Nephron progenitor cell (in vitro differentiated cells): ENCODE measurements at regions not wholly inside any gene's neighbourhood (a gene's known extent, or its start where the extent isn't known, plus 50 kb on each side); places are given as distances from the start of the nearest gene placed in this dataset.

Source experiments
- DNase-seq: peaks from one replicate; pipeline ENCODE4 v3.0.0; 2021
- H3K27ac Mint-ChIP-seq: 2 replicates; pipeline ENCODE4 v1.8.0; 2021; ENCODE audit warnings: mild to moderate bottlenecking, moderate library complexity, mixed read lengths
- H3K27me3 Mint-ChIP-seq: 2 replicates; pipeline ENCODE4 v1.8.0; 2021; ENCODE audit warnings: mild to moderate bottlenecking, low read depth, mixed read lengths; ENCODE audit not compliant: poor library complexity
- H3K36me3 Mint-ChIP-seq: 2 replicates; pipeline ENCODE4 v1.8.0; 2021; ENCODE audit warnings: low read depth, mixed read lengths
- H3K4me1 Mint-ChIP-seq: 2 replicates; pipeline ENCODE4 v1.8.0; 2021; ENCODE audit warnings: mixed read lengths
- H3K4me3 Mint-ChIP-seq: 2 replicates; pipeline ENCODE4 v1.8.0; 2021; ENCODE audit warnings: mild to moderate bottlenecking, moderate library complexity, mixed read lengths
- H3K9me3 Mint-ChIP-seq: 2 replicates; pipeline ENCODE4 v1.8.0; 2021; ENCODE audit warnings: mild to moderate bottlenecking, moderate library complexity, mixed read lengths
- TF ChIP-seq, protein P1 (sequence below): fragments of 200-600 bp; sonication (generic); IDR thresholded peaks from 2 replicates; pipeline ENCODE4 v1.5.0; 2021; ENCODE audit warnings: antibody characterized with exemption

- no peaks in the 10 kb centered on the region for H3K4me1 Mint-ChIP-seq
- DNase-seq: no peak
- H3K27ac Mint-ChIP-seq: no peak overlapping the region
- H3K9me3 Mint-ChIP-seq: peaks cover 15% of the 10 kb centered on the region
- H3K4me3 Mint-ChIP-seq: no peak overlapping the region
- TF ChIP-seq, protein P1, sequence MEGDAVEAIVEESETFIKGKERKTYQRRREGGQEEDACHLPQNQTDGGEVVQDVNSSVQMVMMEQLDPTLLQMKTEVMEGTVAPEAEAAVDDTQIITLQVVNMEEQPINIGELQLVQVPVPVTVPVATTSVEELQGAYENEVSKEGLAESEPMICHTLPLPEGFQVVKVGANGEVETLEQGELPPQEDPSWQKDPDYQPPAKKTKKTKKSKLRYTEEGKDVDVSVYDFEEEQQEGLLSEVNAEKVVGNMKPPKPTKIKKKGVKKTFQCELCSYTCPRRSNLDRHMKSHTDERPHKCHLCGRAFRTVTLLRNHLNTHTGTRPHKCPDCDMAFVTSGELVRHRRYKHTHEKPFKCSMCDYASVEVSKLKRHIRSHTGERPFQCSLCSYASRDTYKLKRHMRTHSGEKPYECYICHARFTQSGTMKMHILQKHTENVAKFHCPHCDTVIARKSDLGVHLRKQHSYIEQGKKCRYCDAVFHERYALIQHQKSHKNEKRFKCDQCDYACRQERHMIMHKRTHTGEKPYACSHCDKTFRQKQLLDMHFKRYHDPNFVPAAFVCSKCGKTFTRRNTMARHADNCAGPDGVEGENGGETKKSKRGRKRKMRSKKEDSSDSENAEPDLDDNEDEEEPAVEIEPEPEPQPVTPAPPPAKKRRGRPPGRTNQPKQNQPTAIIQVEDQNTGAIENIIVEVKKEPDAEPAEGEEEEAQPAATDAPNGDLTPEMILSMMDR: peak; percentile 29
- H3K36me3 Mint-ChIP-seq: peaks cover 7% of the 10 kb centered on the region
- H3K27me3 Mint-ChIP-seq: peaks cover 4% of the 10 kb centered on the region
Observed at GRCh38 chr11:13183094-13183825, 94.3 kb upstream of the BMAL1 start.

GRCh38 chr11:13183826-13184196 is 93.8 kb upstream of the BMAL1 start:
- DNase-seq: no peak
- peaks cover 20% of the 10 kb centered on the region for H3K9me3 Mint-ChIP-seq
- no peaks in the 10 kb centered on the region for H3K4me1 Mint-ChIP-seq
- peaks cover 12% of the 10 kb centered on the region for H3K36me3 Mint-ChIP-seq
- H3K27me3 Mint-ChIP-seq: peaks cover 4% of the 10 kb centered on the region
- no peak overlapping the region for H3K4me3 Mint-ChIP-seq
- TF ChIP-seq, protein P1: no peak
- H3K27ac Mint-ChIP-seq: no peak overlapping the region

- H3K27me3 Mint-ChIP-seq: peaks cover 4% of the 10 kb centered on the region
- peaks cover 24% of the 10 kb centered on the region for H3K9me3 Mint-ChIP-seq
- TF ChIP-seq, protein P1: no peak
- H3K36me3 Mint-ChIP-seq: peaks cover 12% of the 10 kb centered on the region
- no peak overlapping the region for H3K4me3 Mint-ChIP-seq
- H3K27ac Mint-ChIP-seq: no peak overlapping the region
- no peaks in the 10 kb centered on the region for H3K4me1 Mint-ChIP-seq
- DNase-seq: no peak
Observed at GRCh38 chr11:13184295-13184794, 93.2 kb upstream of the BMAL1 start.

GRCh38 chr11:13188179-13188578 is 89.4 kb upstream of the BMAL1 start:
- DNase-seq: no peak
- Mint-ChIP-seq H3K9me3 (peaks cover 45% of the 10 kb centered on the region), H3K27ac (no peak overlapping the region), H3K4me3 (no peak overlapping the region), H3K4me1 (no peaks in the 10 kb centered on the region), H3K36me3 (peaks cover 12% of the 10 kb centered on the region), H3K27me3 (peaks cover 8% of the 10 kb centered on the region)
- TF ChIP-seq, protein P1: no peak

DNA sequence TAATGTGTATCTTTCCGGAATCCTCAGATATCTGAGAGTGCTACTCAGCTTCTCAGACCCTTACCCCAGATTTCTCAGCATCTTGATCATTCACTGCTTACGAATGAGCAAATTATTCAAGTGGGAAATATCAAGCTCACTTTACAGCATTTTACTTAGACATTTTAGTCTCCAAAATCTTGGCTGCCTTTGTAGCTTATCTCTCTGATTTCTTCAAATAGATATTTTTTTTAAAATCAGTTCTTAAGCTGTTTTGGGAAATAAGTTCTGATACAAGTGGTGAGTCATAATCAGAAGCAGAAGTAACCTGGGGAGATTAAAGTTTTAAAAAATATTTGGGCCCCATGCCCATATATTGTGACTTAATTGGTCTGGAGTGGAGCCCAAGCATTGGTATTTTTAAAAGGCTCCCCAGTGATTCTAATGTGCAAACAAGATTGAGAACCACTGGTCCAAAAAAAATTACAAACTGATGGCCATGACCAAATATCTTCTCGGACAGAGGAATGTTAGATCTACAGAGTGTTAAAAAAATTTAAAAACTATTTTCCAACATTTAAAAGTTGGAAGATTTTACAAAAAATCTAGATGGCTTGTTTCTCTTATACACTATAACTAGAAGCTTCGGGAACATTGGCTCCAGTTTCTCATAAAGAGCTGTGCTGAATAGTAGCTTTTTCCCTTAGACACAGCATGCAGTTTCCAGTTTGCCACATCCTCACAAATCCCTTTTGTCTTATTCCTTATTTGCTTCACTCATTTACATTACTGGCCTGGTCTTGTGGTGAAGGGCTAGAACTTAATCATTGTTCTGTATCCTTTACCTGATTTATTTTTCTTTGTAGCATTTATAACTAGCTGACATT is 87.8 kb upstream of the BMAL1 start:
- Mint-ChIP-seq H3K27ac (no peak overlapping the region), H3K4me3 (no peak overlapping the region), H3K36me3 (peaks cover 12% of the 10 kb centered on the region), H3K4me1 (no peaks in the 10 kb centered on the region), H3K27me3 (peaks cover 3% of the 10 kb centered on the region), H3K9me3 (peaks cover 45% of the 10 kb centered on the region)
- no peak for DNase-seq
- TF ChIP-seq, protein P1: no peak
